Activated CD4-positive, alpha-beta T cell treated with anti-CD3 and anti-CD28 coated beads for 36 hours (primary cell): ENCODE measurements at regions not wholly inside any gene's neighbourhood (a gene's known extent, or its start where the extent isn't known, plus 50 kb on each side); places are given as distances from the start of the nearest gene placed in this dataset.
"Not testable (repeated sequence)": the region's sequence is repeated elsewhere in the genome, so short reads cannot be mapped to it uniquely, and the experiment has no call there.

ENCODE experiments used
- ATAC-seq: fragments of 200-7000 bp; cut with Tn5 transposase; one replicate; pipeline ENCODE4 v1.10.0; 2021; ENCODE audit warnings: mild to moderate bottlenecking, moderate library complexity
- CTCF ChIA-PET: fragments of 350-600 bp; sonication (Branson Sonifier 250); formaldehyde crosslinking; loops from one replicate; lab custom pipeline; 2021; ENCODE audit warnings: antibody characterized with exemption; lab: Charles Lee
- POLR2A ChIA-PET: fragments of 350-600 bp; sonication (Branson Sonifier 250); formaldehyde crosslinking; loops from one replicate; lab custom pipeline; 2021; ENCODE audit warnings: antibody characterized with exemption, inconsistent platforms; lab: Charles Lee
- DNase-seq: peaks from one replicate; pipeline ENCODE4 v3.0.0-alpha.2; 2020
- H3K27ac Mint-ChIP-seq: one replicate; pipeline ENCODE4 v1.8.0; 2021; ENCODE audit warnings: mixed read lengths
- H3K27me3 Mint-ChIP-seq: one replicate; pipeline ENCODE4 v1.8.0; 2021; ENCODE audit warnings: mixed read lengths
- H3K36me3 Mint-ChIP-seq: one replicate; pipeline ENCODE4 v1.8.0; 2021; ENCODE audit warnings: low read depth, mixed read lengths
- H3K4me1 Mint-ChIP-seq: one replicate; pipeline ENCODE4 v1.8.0; 2021; ENCODE audit warnings: mixed read lengths
- H3K4me3 Mint-ChIP-seq: one replicate; pipeline ENCODE4 v1.8.0; 2021; ENCODE audit warnings: mild to moderate bottlenecking, moderate library complexity, mixed read lengths
- H3K9me3 Mint-ChIP-seq: one replicate; pipeline ENCODE4 v1.8.0; 2021; ENCODE audit warnings: low read depth, mixed read lengths
- intact Hi-C, 2 experiments: fragments of 100-400 bp; cut with DNase I in 1 of 2; cut with micrococcal nuclease in 1 of 2; formaldehyde crosslinking; loops; one replicate each; pipeline versions ENCODE4 v1.14.2 to v1.15.1; 2022 to 2024; cut with DNase I, micrococcal nuclease

DNA sequence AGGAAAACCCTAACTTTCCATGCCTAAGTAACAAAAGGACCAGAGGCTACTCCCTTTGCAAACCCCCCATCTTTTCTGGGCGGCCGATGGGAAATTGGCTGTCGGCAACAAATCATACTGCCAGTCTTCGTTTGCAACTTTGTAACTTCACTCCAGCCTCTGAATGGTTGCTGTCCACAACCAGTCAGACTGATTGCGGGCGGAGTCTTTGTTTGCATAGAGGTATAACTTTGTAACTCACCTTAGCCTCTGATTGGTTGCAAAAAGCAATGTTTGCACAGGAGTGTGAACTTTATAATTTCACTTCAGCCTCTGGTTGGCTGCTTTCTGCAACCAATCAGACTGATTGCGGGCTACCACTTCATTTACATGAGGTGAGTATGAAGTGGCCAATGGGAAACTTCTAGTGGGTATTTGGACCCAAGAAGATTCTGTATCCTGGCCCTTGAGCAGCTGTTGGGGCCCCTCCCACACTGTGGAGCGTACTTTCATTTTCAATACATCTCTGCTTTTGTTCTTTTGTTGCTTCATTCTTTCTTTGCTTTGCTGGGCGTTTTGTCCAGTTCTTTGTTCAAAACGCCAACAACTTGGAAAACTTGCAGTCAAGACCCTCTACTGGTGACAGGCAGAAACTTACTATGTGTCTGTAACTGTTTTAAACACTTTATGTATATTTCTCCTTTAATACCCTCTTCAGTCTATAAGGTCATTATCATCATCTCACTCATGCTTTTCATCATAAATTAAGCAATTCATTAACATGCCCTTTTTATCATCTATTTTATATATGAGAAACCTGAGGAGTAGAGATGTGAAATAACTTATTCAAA, 55.8 kb upstream of the PPP1R12A start:
- POLR2A ChIA-PET = interaction anchor here (0.7 kb wide), 1 partner anchor 29 kb away, joined by 3 read pairs; no protein-coding TSS in a partner anchor
- DNase-seq, H3K27ac Mint-ChIP-seq, intact Hi-C loops, H3K4me1 Mint-ChIP-seq, ATAC-seq, H3K27me3 Mint-ChIP-seq, H3K9me3 Mint-ChIP-seq, H3K4me3 Mint-ChIP-seq, H3K36me3 Mint-ChIP-seq: not testable (repeated sequence)
- CTCF ChIA-PET = interaction anchor here (0.6 kb wide), 1 partner anchor 41 kb away, joined by 4 read pairs; no protein-coding TSS in a partner anchor

DNA sequence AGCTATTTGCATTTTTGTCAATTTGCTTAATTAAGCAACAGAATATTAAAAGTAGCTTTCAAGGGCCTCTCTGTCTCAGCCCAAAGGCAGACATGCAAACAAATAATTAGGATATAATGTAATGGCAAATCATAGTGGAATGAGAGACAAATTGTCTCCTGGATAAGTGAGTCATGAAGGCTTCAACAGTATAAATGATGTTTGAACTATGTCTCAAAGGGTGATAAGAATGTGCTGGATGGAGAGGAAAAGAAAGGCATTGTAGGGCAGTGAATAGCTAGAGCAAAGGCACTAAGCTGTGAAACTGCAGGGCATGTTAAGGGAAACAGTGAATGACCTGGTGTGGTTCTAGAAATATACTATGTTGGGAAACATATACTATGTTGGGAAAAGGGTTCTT, 53.5 kb upstream of the PPP1R12A start:
- no peaks in the 10 kb centered on the region for H3K36me3 Mint-ChIP-seq
- ATAC-seq (no peak), DNase-seq (no peak)
- CTCF ChIA-PET = no interaction called here
- H3K9me3 Mint-ChIP-seq = no peaks in the 10 kb centered on the region
- peaks cover 12% of the 10 kb centered on the region for H3K27me3 Mint-ChIP-seq
- intact Hi-C loops = no loop called here
- H3K4me3 Mint-ChIP-seq = no peak overlapping the region
- H3K27ac Mint-ChIP-seq = no peak overlapping the region
- POLR2A ChIA-PET = no interaction called here
- no peaks in the 10 kb centered on the region for H3K4me1 Mint-ChIP-seq

DNA sequence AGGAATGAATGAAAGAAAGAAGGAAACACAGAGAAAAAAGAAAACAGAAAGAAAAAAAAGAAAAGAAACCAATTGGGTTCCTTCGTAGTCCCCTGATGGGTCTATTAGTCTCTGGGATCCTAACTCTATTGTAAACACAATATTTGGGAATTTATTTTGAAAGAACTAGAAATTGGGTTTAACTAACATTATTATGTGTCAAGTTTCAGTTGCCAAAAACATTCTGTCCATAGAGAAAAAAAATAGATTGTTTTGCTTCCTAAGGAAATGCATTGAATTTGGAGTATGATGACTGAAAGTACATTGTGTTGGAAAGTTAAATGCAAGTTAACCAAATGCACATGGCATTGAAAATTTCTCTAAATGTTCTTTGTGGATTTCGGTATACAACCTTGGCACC, 52.8 kb upstream of the PPP1R12A start:
- POLR2A ChIA-PET = no interaction called here
- Mint-ChIP-seq H3K9me3 (no peaks in the 10 kb centered on the region), H3K4me1 (no peaks in the 10 kb centered on the region), H3K4me3 (no peak overlapping the region), H3K27ac (no peak overlapping the region), H3K36me3 (no peaks in the 10 kb centered on the region), H3K27me3 (peaks cover 13% of the 10 kb centered on the region)
- intact Hi-C loops = no loop called here
- ATAC-seq = no peak
- no peak for DNase-seq
- CTCF ChIA-PET = no interaction called here
